GM19035 (cell line): ENCODE measurements at regions not wholly inside any gene's neighbourhood (a gene's known extent, or its start where the extent isn't known, plus 50 kb on each side); places are given as distances from the start of the nearest gene placed in this dataset.
"Not testable (repeated sequence)": the region's sequence is repeated elsewhere in the genome, so short reads cannot be mapped to it uniquely, and the experiment has no call there.

Source experiments
- ATAC-seq: cut with Tn5 transposase; IDR thresholded peaks from one replicate; pipeline ENCODE4 v1.9.1; 2021; ENCODE audit not compliant: unreplicated experiment

DNA sequence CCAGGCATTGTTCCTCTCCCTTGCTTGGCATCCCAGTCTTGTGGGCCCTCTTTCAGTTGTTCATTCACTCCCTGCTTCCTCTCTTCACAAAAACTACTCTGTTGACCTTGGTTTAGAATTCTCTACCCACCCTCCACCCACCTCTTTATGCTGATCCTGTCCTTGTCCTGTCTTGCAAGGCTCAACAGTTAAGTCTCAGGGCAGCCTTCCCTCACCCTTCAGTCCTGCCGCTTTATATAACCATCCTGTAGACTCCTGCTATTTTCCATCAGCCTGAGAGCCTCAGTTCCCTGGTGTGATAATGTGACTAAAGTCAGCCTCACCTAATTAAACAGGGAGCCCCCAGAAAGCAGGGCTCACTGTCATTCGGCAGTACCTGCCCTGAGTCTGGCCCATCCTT is 1763.0 kb downstream of the SPATA31A7 start:
- ATAC-seq = not testable (repeated sequence)
